ENCODE measurements at regions not wholly inside any gene's neighbourhood (a gene's known extent, or its start where the extent isn't known, plus 50 kb on each side); places are given as distances from the start of the nearest gene placed in this dataset.

DNA sequence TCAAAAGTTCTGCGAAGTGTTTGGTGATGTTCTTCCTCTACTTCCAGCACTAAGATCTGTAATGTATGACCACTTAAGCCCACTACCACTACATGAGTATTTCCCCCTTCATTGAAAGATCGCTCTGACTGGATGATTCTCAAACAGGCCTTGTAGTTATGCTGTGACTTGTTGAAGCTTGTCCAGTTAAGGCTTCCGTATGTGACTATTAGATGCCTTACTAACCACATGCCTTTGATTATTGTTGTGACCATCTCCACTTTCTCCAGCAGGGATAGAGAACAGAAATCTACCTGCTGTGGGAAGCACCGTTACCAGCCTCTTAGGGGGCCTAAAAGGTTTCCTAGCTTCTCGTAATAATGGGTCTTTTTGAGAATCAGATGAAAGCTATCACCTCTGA lies 81.1 kb downstream of the NOC3L start:
- no peak for DNase-seq (ENCODE audit: low read depth, low spot score)

DNA sequence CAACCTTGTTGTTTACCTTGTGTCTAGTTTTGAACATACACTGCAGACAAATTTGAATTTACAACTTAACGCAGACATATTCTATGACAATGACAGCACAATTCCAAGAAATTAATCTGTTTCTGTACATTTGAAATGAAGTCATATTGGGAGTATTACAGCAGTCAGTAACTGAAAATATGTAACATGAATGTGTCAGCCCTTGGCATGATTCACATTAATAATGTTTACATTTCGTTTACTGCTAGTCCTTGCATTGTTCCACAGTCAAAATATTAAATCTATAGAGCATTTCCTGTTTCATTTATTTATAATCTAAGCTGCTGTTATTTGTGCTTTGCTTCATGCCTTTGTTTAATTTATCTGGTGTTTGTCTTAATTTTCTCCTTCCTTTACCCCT lies 80.4 kb downstream of the NOC3L start:
- DNase-seq (ENCODE audit: low read depth, low spot score) = no peak

Measured in activated naive CD8-positive, alpha-beta T cell treated with anti-CD3 and anti-CD28 coated beads, Interleukin-2, amount 50 U/mL, for 16 hours (primary cell).